Omental fat pad (tissue), 3 donors: ENCODE measurements at regions not wholly inside any gene's neighbourhood (a gene's known extent, or its start where the extent isn't known, plus 50 kb on each side); places are given as distances from the start of the nearest gene placed in this dataset.

Experiments used
- ATAC-seq: fragments of 150-250 bp; one replicate; pipeline ENCODE4 v1.9.1; 2016; ENCODE audit warnings: mild to moderate bottlenecking, moderate library complexity; ENCODE audit not compliant: low FRiP score
- DNase-seq: peaks from one replicate; pipeline ENCODE4 v3.0.0-alpha.2; 2019; ENCODE audit warnings: low spot score
- CTCF ChIP-seq, 3 donors: fragments of 450-650 bp; IDR thresholded peaks; one replicate each; pipeline ENCODE4 v1.5.1; 2016 to 2017; ENCODE audit warnings: antibody characterized with exemption in 3 of 3, mild to moderate bottlenecking in 3 of 3, moderate library complexity in 2 of 3

DNA sequence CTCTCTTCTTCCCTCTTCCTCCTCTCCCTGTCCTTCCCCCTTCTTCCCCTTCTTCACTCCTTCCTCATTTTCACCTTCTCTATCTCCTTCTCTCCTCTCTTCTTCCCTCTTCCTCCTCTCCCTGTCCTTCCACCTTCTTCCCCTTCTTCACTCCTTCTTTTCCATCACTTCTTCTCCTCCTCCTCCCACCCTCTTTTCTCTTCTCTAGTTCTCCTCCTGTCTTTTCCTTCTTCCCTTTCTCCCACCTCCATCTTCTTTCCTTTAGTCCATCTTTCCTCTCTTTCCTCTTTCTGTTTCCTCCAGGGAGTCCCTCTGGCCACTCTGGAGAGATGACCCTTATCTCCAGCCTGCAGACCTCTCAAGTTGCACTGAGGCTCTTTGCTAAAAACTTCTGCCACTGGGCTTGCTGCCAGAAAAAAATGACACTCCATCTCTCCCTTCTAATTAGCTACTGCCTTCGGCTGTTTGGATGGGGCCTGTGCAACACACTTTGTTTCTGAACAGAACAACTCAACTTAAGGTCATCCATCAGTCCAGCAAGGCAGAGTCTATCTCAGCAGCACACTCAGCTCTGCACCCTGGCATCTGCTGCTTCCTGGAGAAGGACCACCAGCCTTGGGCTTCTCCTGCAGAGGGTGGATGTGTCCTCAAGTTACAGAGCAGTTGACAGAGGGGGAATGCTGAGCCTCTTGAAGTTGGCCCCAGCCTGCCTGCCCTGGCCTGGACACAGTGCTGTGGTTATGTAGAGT is 538.8 kb downstream of the MATN1 start:
- DNase-seq: no peak
- no peak for TF ChIP-seq CTCF (IDR thresholded peaks at IDR 0.05)
- ATAC-seq: no peak

- no peak for TF ChIP-seq CTCF (IDR thresholded peaks at IDR 0.05)
- DNase-seq (no peak), ATAC-seq (no peak)
These were observed 539.5 kb downstream of the MATN1 start for GRCh38 chr1:30183895-30184294.

DNA sequence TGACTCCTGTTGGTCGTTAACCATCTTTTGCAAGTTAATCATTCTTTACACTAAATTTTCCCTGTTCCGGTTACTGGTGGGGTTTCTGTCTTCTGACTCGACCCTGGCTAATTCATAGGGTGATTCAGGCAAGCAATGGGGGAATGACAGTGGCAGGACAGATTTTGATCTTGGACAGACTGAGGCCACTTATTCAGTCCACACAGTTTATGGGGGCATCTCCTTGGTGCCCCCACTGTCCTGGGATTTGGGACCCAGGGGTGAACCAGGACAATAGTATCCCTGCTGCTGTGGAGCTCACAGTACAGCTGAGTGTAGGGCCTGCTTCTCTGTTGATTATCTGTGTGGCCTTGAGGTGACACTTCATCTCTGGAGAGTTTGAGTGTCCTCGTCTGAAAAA is 540.4 kb downstream of the MATN1 start:
- DNase-seq: no peak
- TF ChIP-seq CTCF (IDR thresholded peaks at IDR 0.05): no peak
- no peak for ATAC-seq

DNA sequence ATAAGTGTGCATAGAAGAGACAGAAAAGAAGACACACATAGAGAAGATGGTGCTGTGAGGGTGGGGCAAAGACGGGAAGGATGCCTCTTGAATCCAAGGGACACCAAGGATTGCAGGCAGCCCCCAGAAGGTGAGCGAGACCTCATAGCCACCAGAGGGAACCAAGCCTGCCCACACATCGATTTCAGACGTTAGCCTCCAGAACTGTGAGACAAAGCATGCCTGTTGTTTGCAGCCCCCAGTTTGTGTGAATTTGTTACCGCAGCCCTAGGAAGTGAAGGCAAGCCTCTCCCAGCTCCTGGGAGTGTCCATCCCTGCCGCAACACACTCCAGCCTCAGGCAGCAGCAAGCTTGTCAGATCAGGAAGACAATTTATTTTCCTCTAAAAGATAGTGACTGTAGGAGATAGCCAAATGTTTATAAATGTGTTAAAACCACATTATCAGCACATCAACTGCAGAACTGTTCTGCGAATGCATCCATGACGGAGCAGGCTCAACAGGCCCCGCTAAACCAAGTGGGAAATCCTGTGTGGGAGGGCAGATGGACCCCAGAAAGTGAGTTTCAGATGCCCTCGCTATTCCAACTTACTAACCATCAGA is 543.3 kb downstream of the MATN1 start:
- DNase-seq: no peak
- no peak for ATAC-seq
- no peak for TF ChIP-seq CTCF (IDR thresholded peaks at IDR 0.05)

DNA sequence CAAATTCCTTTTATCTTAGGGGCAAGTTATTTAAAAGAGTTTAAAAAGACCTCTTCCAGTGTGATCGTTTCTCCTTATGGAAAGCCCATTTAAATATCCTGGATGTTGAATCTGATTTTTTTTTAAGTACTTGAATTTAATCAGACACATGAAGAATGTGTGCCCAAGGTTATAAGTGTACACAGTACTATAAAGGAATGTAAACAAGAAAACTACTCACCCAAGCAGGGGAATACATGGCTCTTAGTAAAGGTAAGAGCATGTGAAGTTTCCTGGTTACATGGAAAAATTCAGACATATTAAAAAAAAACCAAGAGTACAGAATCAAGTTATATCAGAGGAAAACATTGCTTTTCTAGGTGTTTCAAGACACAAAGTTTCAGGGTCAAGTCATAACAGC is 546.9 kb downstream of the MATN1 start:
- TF ChIP-seq CTCF (IDR thresholded peaks at IDR 0.05): no peak
- ATAC-seq (no peak), DNase-seq (no peak)

- no peak for TF ChIP-seq CTCF (IDR thresholded peaks at IDR 0.05)
- DNase-seq (no peak), ATAC-seq (no peak)
These were observed 548.9 kb downstream of the MATN1 start for GRCh38 chr1:30174499-30174898.

DNA sequence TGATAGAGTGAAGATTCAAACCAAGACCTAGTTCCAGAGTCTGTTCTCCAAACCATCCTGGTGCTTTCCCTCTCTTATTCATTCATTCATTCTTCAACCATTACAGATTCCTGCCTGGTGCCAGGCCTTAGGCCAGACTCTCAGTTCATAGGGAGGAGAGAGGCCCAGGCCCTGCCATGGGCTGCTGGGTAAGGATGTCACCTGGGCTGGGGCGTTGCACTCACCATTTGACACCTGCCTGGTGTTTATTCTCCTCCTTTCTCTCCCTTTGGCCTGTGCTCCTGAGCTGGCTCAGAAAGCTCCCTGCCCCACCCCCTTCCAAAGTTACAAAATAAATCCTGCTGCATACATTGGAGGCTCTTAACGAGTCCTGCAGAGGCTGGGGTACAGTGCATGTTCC is 549.8 kb downstream of the MATN1 start:
- ATAC-seq (no peak), DNase-seq (no peak)
- no peak for TF ChIP-seq CTCF (IDR thresholded peaks at IDR 0.05)
